H1 (cell line): ENCODE measurements at regions not wholly inside any gene's neighbourhood (a gene's known extent, or its start where the extent isn't known, plus 50 kb on each side); places are given as distances from the start of the nearest gene placed in this dataset.

Experiments
- BRCA1 ChIP-seq: IDR thresholded peaks from 2 replicates; pipeline ENCODE4 v1.6.1; 2012; ENCODE audit warnings: low read depth, low read length, improper control_type of control experiment
- CTCF ChIP-seq, 3 experiments: IDR thresholded peaks; 1 replicate in 2 of 3; 2 replicates in 1 of 3; pipeline versions ENCODE4 v1.5.1 to v1.6.1; 2011; ENCODE audit warnings: low read length in 3 of 3, mild to moderate bottlenecking in 3 of 3, inconsistent platforms in 2 of 3, low read depth in 1 of 3, moderate library complexity in 1 of 3; ENCODE audit not compliant: insufficient read depth in 1 of 3; ENCODE audit errors: control extremely low read depth in 1 of 3
- POLR2A ChIP-seq, 2 experiments: IDR thresholded peaks; 1 replicate in 1 of 2; 2 replicates in 1 of 2; pipeline ENCODE4 v1.6.1; 2011; ENCODE audit warnings: low read depth in 2 of 2, low read length in 2 of 2, mild to moderate bottlenecking in 2 of 2; ENCODE audit errors: control extremely low read depth in 1 of 2

GRCh38 chr1:233490488-233490887, 123.4 kb upstream of the KCNK1 start:
- no peak for TF ChIP-seq CTCF (IDR thresholded peaks at IDR 0.05; ENCODE audit: control extremely low read depth in 1 of 3, insufficient read depth in 1 of 3, low read depth in 1 of 3, low read length in 3 of 3)
- TF ChIP-seq POLR2A (IDR thresholded peaks at IDR 0.05; ENCODE audit: control extremely low read depth in 1 of 2, low read depth in 2 of 2, low read length in 2 of 2), result no peak
- no peak for TF ChIP-seq BRCA1
